ENCODE measurements at regions not wholly inside any gene's neighbourhood (a gene's known extent, or its start where the extent isn't known, plus 50 kb on each side); places are given as distances from the start of the nearest gene placed in this dataset.

GRCh38 chr13:107866032-107866940 lies 349.1 kb downstream of the LIG4 start:
- no peak for TF ChIP-seq EZH2 (IDR thresholded peaks at IDR 0.05; ENCODE audit: low read depth)
- TF ChIP-seq CTCF (conservative IDR thresholded peaks at IDR 0.05): no peak
- intact Hi-C loops (cut with micrococcal nuclease; ENCODE audit: unreplicated experiment): loop anchor here (2.0 kb wide), 1 partner anchor 655 kb away; no protein-coding TSS in a partner anchor
- H3K9me3 ChIP-seq (ENCODE audit: insufficient read depth, low read depth): no peaks in the 10 kb centered on the region; the same call in 1 of the 2 replicates
- DNase-seq: peak in 1 of 2 experiments; percentile 21
- POLR2A ChIA-PET (ENCODE audit: unreplicated experiment): no interaction called here
- peak overlapping the region; percentile 78 for H3K4me2 ChIP-seq
- no peak overlapping the region for H3K27ac ChIP-seq
- H4K20me1 ChIP-seq (ENCODE audit: insufficient read depth): peaks cover 24% of the 10 kb centered on the region
- H3K4me1 ChIP-seq (replicated peaks; ENCODE audit: insufficient read depth): no peaks in the 10 kb centered on the region
- H3K4me3 ChIP-seq: peak overlapping the region; percentile 47; the same call in 1 of the 2 replicates
- CTCF ChIA-PET: no interaction called here
- H3F3A ChIP-seq (ENCODE audit: insufficient read depth, low read depth): no peaks in the 10 kb centered on the region
- H3K36me3 ChIP-seq (ENCODE audit: low read depth): no peaks in the 10 kb centered on the region
- no peaks in the 10 kb centered on the region for H3K79me2 ChIP-seq (ENCODE audit: low read depth)
- peak overlapping the region; percentile 58 for H2AFZ ChIP-seq
- no peaks in the 10 kb centered on the region for H3K9me2 ChIP-seq (ENCODE audit: insufficient read depth)
- no TSS peak for BruUV-seq (replicated peaks)
- no peaks in the 10 kb centered on the region for H3K27me3 ChIP-seq (ENCODE audit: insufficient read depth, low read depth)

GRCh38 chr13:107865643-107866031 lies 349.7 kb downstream of the LIG4 start:
- Histone ChIP-seq H3K4me2 (peak overlapping the region; percentile 78; the same call in 1 of the 2 replicates), H3K27ac (no peak overlapping the region), H3K36me3 (ENCODE audit: low read depth) (no peaks in the 10 kb centered on the region), H3K4me1 (replicated peaks; ENCODE audit: insufficient read depth) (no peaks in the 10 kb centered on the region), H3K79me2 (ENCODE audit: low read depth) (no peaks in the 10 kb centered on the region), H3F3A (ENCODE audit: insufficient read depth, low read depth) (no peaks in the 10 kb centered on the region), H4K20me1 (ENCODE audit: insufficient read depth) (peaks cover 24% of the 10 kb centered on the region), H2AFZ (no peak overlapping the region), H3K27me3 (ENCODE audit: insufficient read depth, low read depth) (no peaks in the 10 kb centered on the region), H3K9me2 (ENCODE audit: insufficient read depth) (no peaks in the 10 kb centered on the region), H3K4me3 (no peak overlapping the region), H3K9me3 (ENCODE audit: insufficient read depth, low read depth) (no peaks in the 10 kb centered on the region; the same call in 1 of the 2 replicates)
- intact Hi-C loops (cut with micrococcal nuclease; ENCODE audit: unreplicated experiment): loop anchor here (2.0 kb wide), 1 partner anchor 655 kb away; no protein-coding TSS in a partner anchor
- BruUV-seq (replicated peaks): no TSS peak
- TF ChIP-seq CTCF (conservative IDR thresholded peaks at IDR 0.05) (no peak), EZH2 (IDR thresholded peaks at IDR 0.05; ENCODE audit: low read depth) (no peak)
- CTCF ChIA-PET: no interaction called here
- POLR2A ChIA-PET (ENCODE audit: unreplicated experiment): no interaction called here
- no peak for DNase-seq

- H3K27me3 ChIP-seq (ENCODE audit: insufficient read depth, low read depth): no peaks in the 10 kb centered on the region
- H4K20me1 ChIP-seq (ENCODE audit: insufficient read depth): peaks cover 21% of the 10 kb centered on the region
- no peak overlapping the region for H3K4me2 ChIP-seq
- no peak for DNase-seq
- no peak overlapping the region for H3K27ac ChIP-seq
- H3K4me1 ChIP-seq (replicated peaks; ENCODE audit: insufficient read depth): no peaks in the 10 kb centered on the region
- no peaks in the 10 kb centered on the region; the same call in 1 of the 2 replicates for H3K9me3 ChIP-seq (ENCODE audit: insufficient read depth, low read depth)
- POLR2A ChIA-PET (ENCODE audit: unreplicated experiment): no interaction called here
- H3K4me3 ChIP-seq: no peak overlapping the region
- intact Hi-C loops (cut with micrococcal nuclease; ENCODE audit: unreplicated experiment): no loop called here
- no peak for TF ChIP-seq CTCF (conservative IDR thresholded peaks at IDR 0.05)
- TF ChIP-seq EZH2 (IDR thresholded peaks at IDR 0.05; ENCODE audit: low read depth): no peak
- no peaks in the 10 kb centered on the region for H3K9me2 ChIP-seq (ENCODE audit: insufficient read depth)
- BruUV-seq (replicated peaks): no TSS peak
- no peak overlapping the region for H2AFZ ChIP-seq
- no peaks in the 10 kb centered on the region for H3K36me3 ChIP-seq (ENCODE audit: low read depth)
- H3F3A ChIP-seq (ENCODE audit: insufficient read depth, low read depth): no peaks in the 10 kb centered on the region
- H3K79me2 ChIP-seq (ENCODE audit: low read depth): no peaks in the 10 kb centered on the region
- CTCF ChIA-PET: no interaction called here
These were observed 350.1 kb downstream of the LIG4 start for GRCh38 chr13:107865318-107865575.
